GM23338 (cell line): ENCODE measurements at regions not wholly inside any gene's neighbourhood (a gene's known extent, or its start where the extent isn't known, plus 50 kb on each side); places are given as distances from the start of the nearest gene placed in this dataset.

Experiments used
- ATAC-seq: fragments of 200-7000 bp; cut with Tn5 transposase; 3 replicates; pipeline ENCODE4 v1.9.1; 2020
- DNase-seq: peaks from one replicate; pipeline ENCODE4 v3.0.0-alpha.2; 2015; ENCODE audit warnings: low spot score
- H2AFZ ChIP-seq: fragments of 200-600 bp; sonication (generic); 2 replicates; pipeline ENCODE4 v1.8.0; 2016; ENCODE audit warnings: antibody characterized with exemption, mild to moderate bottlenecking, moderate library complexity
- H3F3A ChIP-seq: fragments of 200-600 bp; sonication (generic); replicated peaks from 2 replicates; pipeline ENCODE4 v1.8.0; 2017; ENCODE audit warnings: antibody characterized with exemption, mixed run types, low read depth
- H3K27ac ChIP-seq: fragments of 200-600 bp; sonication (generic); 2 replicates; pipeline ENCODE4 v1.6.1; 2016; ENCODE audit warnings: low read depth
- H3K27me3 ChIP-seq: fragments of 200-600 bp; sonication (generic); 2 replicates; pipeline ENCODE4 v1.8.0; 2016; ENCODE audit warnings: mild to moderate bottlenecking, mixed run types, moderate library complexity; ENCODE audit not compliant: insufficient read depth
- H3K36me3 ChIP-seq: fragments of 200-600 bp; sonication (generic); 2 replicates; pipeline ENCODE4 v1.8.0; 2016; ENCODE audit warnings: mild to moderate bottlenecking; ENCODE audit not compliant: insufficient read depth
- H3K4me1 ChIP-seq: fragments of 200-600 bp; sonication (generic); 2 replicates; pipeline ENCODE4 v1.8.0; 2016; ENCODE audit warnings: mild to moderate bottlenecking, moderate library complexity; ENCODE audit not compliant: insufficient read depth
- H3K4me2 ChIP-seq: fragments of 200-600 bp; sonication (generic); 2 replicates; pipeline ENCODE4 v1.7.1; 2017; ENCODE audit warnings: mixed run types
- H3K4me3 ChIP-seq: fragments of 200-600 bp; sonication (generic); 2 replicates; pipeline ENCODE4 v1.6.1; 2016; ENCODE audit warnings: mixed run types
- H3K79me2 ChIP-seq: fragments of 200-600 bp; sonication (generic); replicated peaks from 2 replicates; pipeline ENCODE4 v1.8.0; 2017; ENCODE audit warnings: mild to moderate bottlenecking; ENCODE audit not compliant: insufficient read depth
- H3K9me2 ChIP-seq: fragments of 200-600 bp; sonication (generic); 2 replicates; pipeline ENCODE4 v1.8.0; 2017; ENCODE audit not compliant: insufficient read depth
- H4K20me1 ChIP-seq: fragments of 200-600 bp; sonication (generic); replicated peaks from 2 replicates; pipeline ENCODE4 v1.8.0; 2017; ENCODE audit warnings: mild to moderate bottlenecking; ENCODE audit not compliant: insufficient read depth
- H3K27ac Mint-ChIP-seq: 2 replicates; pipeline ENCODE4 v1.8.0; 2020; ENCODE audit warnings: inconsistent platforms, mild to moderate bottlenecking, moderate library complexity, mixed read lengths
- H3K27me3 Mint-ChIP-seq: 3 replicates; pipeline ENCODE4 v1.8.0; 2022; ENCODE audit warnings: low read depth, mild to moderate bottlenecking, moderate library complexity, mixed read lengths, inconsistent platforms; ENCODE audit not compliant: insufficient read depth, poor library complexity
- H3K36me3 Mint-ChIP-seq: 3 replicates; pipeline ENCODE4 v1.8.0; 2021; ENCODE audit warnings: low read depth, mild to moderate bottlenecking, inconsistent platforms, moderate library complexity, mixed read lengths
- H3K4me1 Mint-ChIP-seq: 3 replicates; pipeline ENCODE4 v1.8.0; 2020; ENCODE audit warnings: mild to moderate bottlenecking, inconsistent platforms, mixed read lengths
- H3K4me3 Mint-ChIP-seq: 3 replicates; pipeline ENCODE4 v1.8.0; 2021; ENCODE audit warnings: moderate library complexity, mild to moderate bottlenecking, inconsistent platforms, mixed read lengths
- H3K9me3 Mint-ChIP-seq: 3 replicates; pipeline ENCODE4 v1.8.0; 2020; ENCODE audit warnings: moderate library complexity, mild to moderate bottlenecking, inconsistent platforms, mixed read lengths
- CREB1 ChIP-seq: fragments of 250-450 bp; sonication (Bioruptor Pico); IDR thresholded peaks from 2 replicates; pipeline ENCODE4 v1.5.0; 2020; ENCODE audit warnings: low read depth, mild to moderate bottlenecking, moderate library complexity
- CTCF ChIP-seq, 2 experiments: fragments of 200-600 bp in 1 of 2; sonication (generic) in 1 of 2; conservative IDR thresholded peaks; 2 replicates each; pipeline versions ENCODE4 v1.5.1 to v1.6.1; 2016 to 2017; ENCODE audit warnings: antibody characterized with exemption in 2 of 2, low read depth in 2 of 2, mild to moderate bottlenecking in 2 of 2, moderate library complexity in 1 of 2
- ETS1 ChIP-seq: IDR thresholded peaks from 2 replicates; pipeline ENCODE4 v1.6.1; 2016; ENCODE audit warnings: antibody characterized with exemption
- EZH2 ChIP-seq: fragments of 200-600 bp; sonication (generic); IDR thresholded peaks from one replicate; pipeline ENCODE4 v1.8.0; 2017; ENCODE audit warnings: antibody characterized with exemption, mild to moderate bottlenecking, low read depth; ENCODE audit not compliant: unreplicated experiment
- EZH2phosphoT487 ChIP-seq: fragments of 200-600 bp; sonication (generic); IDR thresholded peaks from one replicate; pipeline ENCODE4 v1.8.1; 2018; ENCODE audit warnings: antibody characterized with exemption; ENCODE audit not compliant: unreplicated experiment
- JUNB ChIP-seq: IDR thresholded peaks from one replicate; pipeline ENCODE4 v1.6.1; 2016; ENCODE audit warnings: antibody characterized with exemption; ENCODE audit not compliant: unreplicated experiment
- NANOG ChIP-seq: IDR thresholded peaks from 2 replicates; pipeline ENCODE4 v1.6.1; 2016; ENCODE audit warnings: antibody characterized with exemption, borderline replicate concordance
- POLR2AphosphoS5 ChIP-seq: IDR thresholded peaks from 2 replicates; pipeline ENCODE4 v1.6.1; 2016; ENCODE audit warnings: antibody characterized with exemption, low read depth
- REST ChIP-seq: IDR thresholded peaks from one replicate; pipeline ENCODE4 v1.6.1; 2018; ENCODE audit warnings: antibody characterized with exemption; ENCODE audit not compliant: unreplicated experiment
- STAT1 ChIP-seq: IDR thresholded peaks from one replicate; pipeline ENCODE4 v1.6.1; 2016; ENCODE audit warnings: antibody characterized with exemption; ENCODE audit not compliant: unreplicated experiment
- ZNF331 ChIP-seq: fragments of 250-450 bp; sonication (Bioruptor Pico); IDR thresholded peaks from 2 replicates; pipeline ENCODE4 v1.5.0; 2020; ENCODE audit warnings: low read depth, mild to moderate bottlenecking, moderate library complexity

GRCh38 chr5:158244882-158245281 lies 385.9 kb upstream of the CLINT1 start:
- Histone ChIP-seq H3K36me3 (no peaks in the 10 kb centered on the region), H3K4me1 (no peaks in the 10 kb centered on the region), H3K9me2 (no peaks in the 10 kb centered on the region; the same call in 1 of the 2 replicates), H4K20me1 (no peaks in the 10 kb centered on the region), H3K4me3 (no peak overlapping the region), H3F3A (no peaks in the 10 kb centered on the region), H2AFZ (no peak overlapping the region), H3K4me2 (no peak overlapping the region), H3K79me2 (no peaks in the 10 kb centered on the region), H3K27ac (no peak overlapping the region), H3K27me3 (no peaks in the 10 kb centered on the region)
- no peak for DNase-seq
- Mint-ChIP-seq H3K4me3 (no peak overlapping the region), H3K27me3 (no peaks in the 10 kb centered on the region), H3K27ac (no peak overlapping the region), H3K36me3 (no peaks in the 10 kb centered on the region), H3K4me1 (peaks cover 3% of the 10 kb centered on the region; the same call in 2 of the 3 replicates), H3K9me3 (no peaks in the 10 kb centered on the region)
- no peak for ATAC-seq
- TF ChIP-seq POLR2AphosphoS5 (no peak), CREB1 (CRISPR knock-in tag) (no peak), STAT1 (no peak), NANOG (no peak), EZH2phosphoT487 (no peak), ZNF331 (CRISPR knock-in tag) (no peak), JUNB (no peak), EZH2 (no peak), ETS1 (no peak), CTCF (conservative IDR thresholded peaks at IDR 0.05; ENCODE audit: low read depth in 2 of 2) (no peak), REST (no peak)
